Muscle layer of duodenum (tissue), 2 donors: ENCODE measurements at regions not wholly inside any gene's neighbourhood (a gene's known extent, or its start where the extent isn't known, plus 50 kb on each side); places are given as distances from the start of the nearest gene placed in this dataset.

Source experiments
- H3K27ac ChIP-seq: one replicate; pipeline ENCODE4 v1.7.0; 2013; ENCODE audit warnings: mild to moderate bottlenecking, low read length
- H3K27me3 ChIP-seq: one replicate; pipeline ENCODE4 v1.7.0; 2013; ENCODE audit warnings: low read depth, mild to moderate bottlenecking, control low read depth, low read length
- H3K36me3 ChIP-seq, 2 donors: one replicate each; pipeline ENCODE4 v1.7.0; 2013; ENCODE audit warnings: low read length in 2 of 2, control low read depth in 1 of 2, mild to moderate bottlenecking in 1 of 2; ENCODE audit not compliant: insufficient read depth in 2 of 2, control insufficient read depth in 1 of 2
- H3K4me1 ChIP-seq, 2 donors: one replicate each; pipeline ENCODE4 v1.7.0; 2013; ENCODE audit warnings: low read length in 2 of 2, mild to moderate bottlenecking in 2 of 2, control low read depth in 1 of 2, moderate library complexity in 1 of 2; ENCODE audit not compliant: insufficient read depth in 2 of 2, control insufficient read depth in 1 of 2
- H3K4me3 ChIP-seq, 2 donors: one replicate each; pipeline ENCODE4 v1.7.0; 2013; ENCODE audit warnings: low read length in 2 of 2, low read depth in 1 of 2, mild to moderate bottlenecking in 1 of 2
- H3K9me3 ChIP-seq, 2 donors: one replicate each; pipeline ENCODE4 v1.7.0; 2013; ENCODE audit warnings: low read length in 2 of 2, control low read depth in 1 of 2, mild to moderate bottlenecking in 1 of 2; ENCODE audit not compliant: control insufficient read depth in 1 of 2
- donor health status: healthy.

DNA sequence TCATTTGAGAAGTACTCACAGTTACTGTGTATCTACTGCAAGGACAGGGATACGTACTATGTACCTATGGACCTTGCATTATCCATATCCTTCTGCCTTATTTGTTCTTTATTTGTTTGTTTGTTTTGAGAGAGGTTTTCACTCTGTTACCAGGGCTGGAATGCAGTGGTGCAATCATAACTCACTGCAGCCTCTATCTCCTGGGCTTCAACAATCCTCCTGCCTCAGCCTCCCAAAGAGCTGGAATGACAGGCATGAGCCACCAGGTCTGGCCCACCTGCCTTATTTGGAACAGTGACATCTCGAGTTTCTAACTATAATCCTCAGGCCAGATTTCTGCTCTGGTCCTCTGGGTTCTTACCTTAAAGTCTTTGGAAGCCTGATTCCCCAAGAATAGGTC lies 395.5 kb upstream of the PKN2 start:
- no peaks in the 10 kb centered on the region for H3K9me3 ChIP-seq
- no peak overlapping the region for H3K4me3 ChIP-seq
- H3K27me3 ChIP-seq, result no peaks in the 10 kb centered on the region

GRCh38 chr1:88289401-88290102 lies 394.5 kb upstream of the PKN2 start:
- H3K4me1 ChIP-seq, result no peaks in the 10 kb centered on the region
- no peaks in the 10 kb centered on the region for H3K9me3 ChIP-seq
- no peaks in the 10 kb centered on the region for H3K27me3 ChIP-seq
- H3K27ac ChIP-seq, result no peak overlapping the region
- H3K36me3 ChIP-seq, result no peaks in the 10 kb centered on the region
- no peak overlapping the region for H3K4me3 ChIP-seq

More for the DNA sequence above, 395.5 kb upstream of the PKN2 start:
- Histone ChIP-seq H3K4me1 (no peaks in the 10 kb centered on the region), H3K36me3 (no peaks in the 10 kb centered on the region), H3K27ac (no peak overlapping the region)

DNA sequence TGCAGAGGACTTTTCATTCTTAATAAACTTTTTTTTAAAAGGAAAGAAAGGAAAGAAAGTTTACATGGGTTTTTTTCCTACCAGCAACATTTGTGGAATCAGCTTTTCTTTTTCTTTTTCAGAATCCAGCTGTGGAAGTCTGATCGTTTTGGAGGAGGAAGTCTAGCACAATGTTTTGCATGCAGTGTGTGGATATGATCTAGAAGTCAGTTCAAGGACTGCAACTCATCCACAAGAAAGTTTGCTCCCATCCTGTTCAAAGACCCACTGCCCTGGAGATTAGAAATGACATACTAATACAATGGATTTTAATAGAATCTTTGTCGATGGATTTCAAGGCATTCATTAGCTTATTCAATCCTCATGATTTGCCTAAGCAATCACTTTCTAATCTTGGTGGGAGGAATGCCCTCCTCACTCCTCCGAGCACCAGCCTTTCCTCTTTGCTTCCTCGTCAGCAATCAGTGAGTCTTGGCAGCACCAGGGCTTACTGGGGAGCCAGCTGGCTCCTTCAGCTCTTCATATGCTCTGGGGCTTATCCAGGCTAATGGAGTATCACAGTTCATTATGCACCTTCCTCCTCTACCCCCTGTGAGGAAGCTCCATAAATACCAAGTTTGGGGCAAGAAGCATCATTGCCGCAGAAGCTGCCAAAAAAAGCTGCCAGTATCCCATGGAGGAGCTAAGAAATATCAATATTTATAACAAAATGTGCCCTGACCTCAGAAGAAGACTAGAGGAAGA lies 392.3 kb upstream of the PKN2 start:
- H3K27me3 ChIP-seq, result no peaks in the 10 kb centered on the region
- H3K4me1 ChIP-seq, result no peaks in the 10 kb centered on the region
- H3K9me3 ChIP-seq, result no peaks in the 10 kb centered on the region
- no peak overlapping the region for H3K27ac ChIP-seq
- H3K36me3 ChIP-seq, result no peaks in the 10 kb centered on the region
- no peak overlapping the region for H3K4me3 ChIP-seq

DNA sequence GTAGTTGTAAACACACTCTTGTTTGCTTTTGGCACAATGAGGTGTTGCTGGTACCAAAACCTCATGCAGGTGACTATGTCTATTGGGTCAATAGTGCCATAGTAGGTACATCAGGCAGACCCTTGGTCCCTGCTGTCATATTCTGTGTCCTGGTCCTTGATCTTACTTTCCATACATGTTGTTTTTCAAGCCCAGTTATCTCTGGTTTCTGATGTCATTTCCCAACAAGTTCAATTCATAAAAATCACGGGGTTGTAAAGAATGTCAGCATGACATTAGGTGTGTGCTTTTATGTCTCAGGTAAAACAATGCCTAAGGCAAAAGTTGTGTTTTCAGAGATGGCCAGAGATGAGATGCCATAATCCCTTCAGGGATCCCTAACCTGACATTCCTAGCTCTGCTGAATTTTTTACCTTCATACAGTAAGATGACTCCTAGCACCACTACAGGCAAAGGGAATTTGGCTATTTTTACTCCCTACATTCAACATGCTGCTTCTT lies 390.3 kb upstream of the PKN2 start:
- Histone ChIP-seq H3K4me3 (no peak overlapping the region), H3K9me3 (no peaks in the 10 kb centered on the region), H3K27ac (no peak overlapping the region), H3K4me1 (no peaks in the 10 kb centered on the region), H3K36me3 (no peaks in the 10 kb centered on the region), H3K27me3 (no peaks in the 10 kb centered on the region)

GRCh38 chr1:88296227-88296626 lies 387.8 kb upstream of the PKN2 start:
- Histone ChIP-seq H3K9me3 (no peaks in the 10 kb centered on the region), H3K27me3 (no peaks in the 10 kb centered on the region), H3K36me3 (no peaks in the 10 kb centered on the region), H3K4me1 (no peaks in the 10 kb centered on the region), H3K4me3 (no peak overlapping the region), H3K27ac (no peak overlapping the region)

- H3K27ac ChIP-seq, result no peak overlapping the region
- no peaks in the 10 kb centered on the region for H3K36me3 ChIP-seq
- no peaks in the 10 kb centered on the region for H3K27me3 ChIP-seq
- H3K9me3 ChIP-seq, result no peaks in the 10 kb centered on the region
- H3K4me1 ChIP-seq, result no peaks in the 10 kb centered on the region
- no peak overlapping the region for H3K4me3 ChIP-seq
These were observed 387.4 kb upstream of the PKN2 start for GRCh38 chr1:88296642-88297041.

GRCh38 chr1:88298506-88298905 lies 385.6 kb upstream of the PKN2 start:
- Histone ChIP-seq H3K27me3 (no peaks in the 10 kb centered on the region), H3K4me3 (no peak overlapping the region), H3K9me3 (no peaks in the 10 kb centered on the region), H3K27ac (no peak overlapping the region), H3K36me3 (no peaks in the 10 kb centered on the region), H3K4me1 (no peaks in the 10 kb centered on the region)

GRCh38 chr1:88300752-88301263 lies 383.3 kb upstream of the PKN2 start:
- Histone ChIP-seq H3K9me3 (no peaks in the 10 kb centered on the region), H3K4me1 (no peaks in the 10 kb centered on the region), H3K36me3 (no peaks in the 10 kb centered on the region), H3K4me3 (no peak overlapping the region), H3K27me3 (no peaks in the 10 kb centered on the region), H3K27ac (no peak overlapping the region)

DNA sequence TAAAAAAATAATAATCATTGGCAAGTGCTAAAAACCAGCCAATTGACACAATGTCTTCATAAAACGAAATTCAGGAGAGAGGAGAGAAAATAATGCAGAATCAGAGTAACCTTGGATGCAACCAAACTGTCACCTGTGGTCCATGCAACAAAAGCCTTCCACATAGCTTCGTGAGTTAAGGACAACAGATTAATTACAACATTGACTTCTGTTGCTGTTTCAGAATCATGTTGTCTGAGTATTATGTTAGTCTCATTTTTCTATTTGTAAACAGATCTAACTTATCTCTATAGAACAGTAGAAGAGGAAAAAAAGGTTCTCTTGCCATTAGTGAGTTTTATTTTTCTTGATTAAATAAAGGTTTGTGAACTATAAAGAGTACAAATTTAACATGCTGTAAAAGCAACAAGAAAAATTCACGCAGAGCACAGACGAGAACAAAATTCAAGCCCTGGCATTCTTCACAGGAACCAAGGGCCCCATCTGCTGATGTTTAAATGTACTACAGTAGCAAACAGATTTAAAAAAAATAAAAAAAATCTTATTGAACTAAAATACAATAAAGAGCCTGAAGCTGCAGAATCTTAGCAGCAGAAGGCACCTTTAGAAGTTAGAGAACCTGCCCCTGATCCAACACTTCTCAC lies 381.1 kb upstream of the PKN2 start:
- Histone ChIP-seq H3K27ac (no peak overlapping the region), H3K9me3 (no peaks in the 10 kb centered on the region), H3K27me3 (no peaks in the 10 kb centered on the region), H3K4me3 (no peak overlapping the region), H3K36me3 (no peaks in the 10 kb centered on the region), H3K4me1 (no peaks in the 10 kb centered on the region)

- H3K4me1 ChIP-seq, result no peaks in the 10 kb centered on the region
- no peaks in the 10 kb centered on the region for H3K27me3 ChIP-seq
- H3K9me3 ChIP-seq, result no peaks in the 10 kb centered on the region
- no peaks in the 10 kb centered on the region for H3K36me3 ChIP-seq
- no peak overlapping the region for H3K27ac ChIP-seq
- H3K4me3 ChIP-seq, result no peak overlapping the region
These were observed 372.8 kb upstream of the PKN2 start for GRCh38 chr1:88311265-88311664.

DNA sequence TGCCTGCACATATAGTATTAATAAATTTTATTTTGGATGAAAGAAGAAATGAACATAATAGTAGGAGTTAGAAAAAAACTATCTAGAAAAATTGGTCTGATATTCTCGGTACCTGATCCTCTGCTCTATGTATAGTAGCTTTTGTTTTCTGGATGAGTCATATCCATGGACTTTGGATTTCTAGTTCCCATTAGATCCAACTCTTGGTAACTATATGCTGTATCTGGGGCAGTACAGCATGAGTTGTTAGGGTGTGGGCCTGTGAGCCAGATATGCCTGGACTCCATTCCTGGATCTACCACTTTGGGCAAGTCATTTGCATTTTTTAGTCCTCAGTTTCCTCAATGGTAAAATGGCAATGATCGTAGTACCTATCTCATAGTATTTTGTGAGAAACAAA lies 372.2 kb upstream of the PKN2 start:
- Histone ChIP-seq H3K27me3 (no peaks in the 10 kb centered on the region), H3K9me3 (no peaks in the 10 kb centered on the region), H3K36me3 (no peaks in the 10 kb centered on the region), H3K4me1 (no peaks in the 10 kb centered on the region), H3K4me3 (no peak overlapping the region), H3K27ac (no peak overlapping the region)
